GM20431 (cell line): ENCODE measurements at regions not wholly inside any gene's neighbourhood (a gene's known extent, or its start where the extent isn't known, plus 50 kb on each side); places are given as distances from the start of the nearest gene placed in this dataset.
"Not testable (repeated sequence)": the region's sequence is repeated elsewhere in the genome, so short reads cannot be mapped to it uniquely, and the experiment has no call there.

ENCODE experiments used
- in situ Hi-C: fragments of 300-500 bp; cut with MseI, MboI; formaldehyde crosslinking; loops from one replicate; pipeline ENCODE4 v1.15.0; 2020; ENCODE audit warnings: low sequenced_read_pairs; ENCODE audit not compliant: unreplicated experiment

- in situ Hi-C loops = no loop called here
Measured at GRCh38 chr5:62168506-62169281, 137.3 kb upstream of the KIF2A start.

- in situ Hi-C loops = no loop called here
Measured at GRCh38 chr5:62178258-62178657, 127.7 kb upstream of the KIF2A start.

GRCh38 chr5:62182802-62183201, 123.2 kb upstream of the KIF2A start:
- in situ Hi-C loops = no loop called here

GRCh38 chr5:62183727-62184126, 122.3 kb upstream of the KIF2A start:
- in situ Hi-C loops = no loop called here

- in situ Hi-C loops = no loop called here
Measured at GRCh38 chr5:62184444-62184843, 121.6 kb upstream of the KIF2A start.

GRCh38 chr5:62190173-62190572, 115.8 kb upstream of the KIF2A start:
- in situ Hi-C loops = no loop called here

- in situ Hi-C loops = no loop called here
Measured at GRCh38 chr5:62190931-62191330, 115.1 kb upstream of the KIF2A start.

- in situ Hi-C loops = no loop called here
Measured at GRCh38 chr5:62192958-62193357, 113.0 kb upstream of the KIF2A start.

GRCh38 chr5:62196532-62196931, 109.5 kb upstream of the KIF2A start:
- in situ Hi-C loops = not testable (repeated sequence)

GRCh38 chr5:62197697-62198096, 108.3 kb upstream of the KIF2A start:
- in situ Hi-C loops = no loop called here

- in situ Hi-C loops = no loop called here
Measured at GRCh38 chr5:62198421-62198820, 107.6 kb upstream of the KIF2A start.

- in situ Hi-C loops = no loop called here
Measured at GRCh38 chr5:62199792-62200716, 106.0 kb upstream of the KIF2A start.

- in situ Hi-C loops = no loop called here
Measured at GRCh38 chr5:62206150-62206829, 99.7 kb upstream of the KIF2A start.

- in situ Hi-C loops = no loop called here
Measured at GRCh38 chr5:62208218-62208852, 97.7 kb upstream of the KIF2A start.

- in situ Hi-C loops = no loop called here
Measured at GRCh38 chr5:62211405-62211804, 94.6 kb upstream of the KIF2A start.

GRCh38 chr5:62212648-62213047, 93.4 kb upstream of the KIF2A start:
- in situ Hi-C loops = no loop called here

GRCh38 chr5:62214701-62215100, 91.3 kb upstream of the KIF2A start:
- in situ Hi-C loops = no loop called here

- in situ Hi-C loops = not testable (repeated sequence)
Measured at GRCh38 chr5:62216603-62217002, 89.4 kb upstream of the KIF2A start.

- in situ Hi-C loops = not testable (repeated sequence)
Measured at GRCh38 chr5:62217095-62217494, 88.9 kb upstream of the KIF2A start.

GRCh38 chr5:62218860-62219259, 87.1 kb upstream of the KIF2A start:
- in situ Hi-C loops = not testable (repeated sequence)
